RWPE1 (cell line): ENCODE measurements at regions not wholly inside any gene's neighbourhood (a gene's known extent, or its start where the extent isn't known, plus 50 kb on each side); places are given as distances from the start of the nearest gene placed in this dataset.

ENCODE experiments used
- CTCF ChIA-PET: fragments of 350-600 bp; sonication (Branson Sonifier 250); formaldehyde crosslinking; extraction: SDS; loops from one replicate; lab custom pipeline; 2021; lab: Yijun Ruan, JAX
- POLR2A ChIA-PET: fragments of 400-600 bp; formaldehyde crosslinking; extraction: SDS; loops from one replicate; lab custom pipeline; 2020; ENCODE audit warnings: antibody characterized with exemption; ENCODE audit not compliant: low non-redundant PET; lab: Yijun Ruan, JAX
- DNase-seq: peaks from one replicate; pipeline ENCODE4 v3.0.0; 2012; ENCODE audit warnings: low spot score
- H3K27ac ChIP-seq: fragments of 450-650 bp; 2 replicates; pipeline ENCODE4 v1.5.1; 2017
- CTCF ChIP-seq: fragments of 450-650 bp; conservative IDR thresholded peaks from 2 replicates; pipeline ENCODE4 v1.5.1; 2017; ENCODE audit warnings: low read depth, mild to moderate bottlenecking

GRCh38 chr21:37967036-37967435, 50.8 kb upstream of the KCNJ6 start:
- CTCF ChIA-PET = no interaction called here
- POLR2A ChIA-PET = no interaction called here
- H3K27ac ChIP-seq = no peak overlapping the region
- no peak for DNase-seq
- TF ChIP-seq CTCF = no peak

- ChIA-PET CTCF (no interaction called here), POLR2A (no interaction called here)
- no peak for DNase-seq
- no peak for TF ChIP-seq CTCF
- H3K27ac ChIP-seq = no peak overlapping the region
Observed at GRCh38 chr21:37968744-37969143, 52.5 kb upstream of the KCNJ6 start.

- TF ChIP-seq CTCF = no peak
- POLR2A ChIA-PET = no interaction called here
- DNase-seq = no peak
- no peak overlapping the region for H3K27ac ChIP-seq
- CTCF ChIA-PET = no interaction called here
Observed at GRCh38 chr21:37970548-37970947, 54.3 kb upstream of the KCNJ6 start.

- no peak for TF ChIP-seq CTCF
- no peak overlapping the region for H3K27ac ChIP-seq
- DNase-seq = no peak
- ChIA-PET CTCF (interaction anchor here (0.6 kb wide), 1 partner anchor 222 kb away, joined by 3 read pairs; no protein-coding TSS in a partner anchor), POLR2A (no interaction called here)
Observed at GRCh38 chr21:37971390-37971950, 55.2 kb upstream of the KCNJ6 start.

- peak; percentile 45 for DNase-seq
- POLR2A ChIA-PET = no interaction called here
Observed at GRCh38 chr21:37974081-37974480, 57.8 kb upstream of the KCNJ6 start.

GRCh38 chr21:37982496-37983318, 66.5 kb upstream of the KCNJ6 start:
- POLR2A ChIA-PET = no interaction called here
- DNase-seq = no peak
- CTCF ChIA-PET = interaction anchor here (0.5 to 0.7 kb wide), 3 partner anchors 144 to 1784 kb away, joined by 3 to 4 read pairs (median 3); no protein-coding TSS in a partner anchor
- TF ChIP-seq CTCF = no peak
- H3K27ac ChIP-seq = no peak overlapping the region

More at GRCh38 chr21:37974081-37974480, 57.8 kb upstream of the KCNJ6 start:
- CTCF ChIA-PET = no interaction called here
- TF ChIP-seq CTCF = no peak
- H3K27ac ChIP-seq = no peak overlapping the region
